HL-60 (cell line): ENCODE measurements at regions not wholly inside any gene's neighbourhood (a gene's known extent, or its start where the extent isn't known, plus 50 kb on each side); places are given as distances from the start of the nearest gene placed in this dataset.

Source experiments
- GABPA ChIP-seq: IDR thresholded peaks from 2 replicates; pipeline ENCODE4 v1.6.1; 2012; ENCODE audit warnings: low read depth
- POLR2AphosphoS5 ChIP-seq: IDR thresholded peaks from 2 replicates; pipeline ENCODE4 v1.6.1; 2012; ENCODE audit warnings: low read depth
- SPI1 ChIP-seq: IDR thresholded peaks from 2 replicates; pipeline ENCODE4 v1.6.1; 2012; ENCODE audit warnings: low read depth, mild to moderate bottlenecking, borderline replicate concordance
- TF ChIP-seq, protein P1 (sequence below): IDR thresholded peaks from one replicate; pipeline ENCODE4 v1.5.1; 2011; ENCODE audit warnings: low read length, control low read depth, inconsistent platforms; ENCODE audit not compliant: insufficient read depth
- TF ChIP-seq, protein P2 (sequence below): IDR thresholded peaks from 2 replicates; pipeline ENCODE4 v1.6.1; 2012; ENCODE audit warnings: low read depth; ENCODE audit not compliant: insufficient replicate concordance

DNA sequence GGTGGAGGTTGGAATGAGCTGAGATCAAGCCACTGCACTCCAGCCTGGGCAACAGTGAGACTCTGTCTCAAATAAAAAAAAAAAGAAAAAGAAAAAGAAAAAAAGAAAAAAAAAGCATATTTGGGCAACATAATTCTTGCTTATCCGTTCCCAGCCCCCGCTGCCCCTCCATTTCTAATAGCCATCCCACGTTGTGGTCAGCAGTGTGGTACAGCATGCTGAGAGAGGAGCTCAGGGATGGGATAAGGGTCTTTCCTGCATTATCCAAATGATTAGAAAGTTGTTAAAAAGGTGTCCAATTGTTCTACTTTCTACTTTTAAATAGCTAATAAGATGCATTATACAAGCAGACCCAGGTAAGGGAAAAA, 104.9 kb upstream of the ZNF92 start:
- TF ChIP-seq, protein P1, sequence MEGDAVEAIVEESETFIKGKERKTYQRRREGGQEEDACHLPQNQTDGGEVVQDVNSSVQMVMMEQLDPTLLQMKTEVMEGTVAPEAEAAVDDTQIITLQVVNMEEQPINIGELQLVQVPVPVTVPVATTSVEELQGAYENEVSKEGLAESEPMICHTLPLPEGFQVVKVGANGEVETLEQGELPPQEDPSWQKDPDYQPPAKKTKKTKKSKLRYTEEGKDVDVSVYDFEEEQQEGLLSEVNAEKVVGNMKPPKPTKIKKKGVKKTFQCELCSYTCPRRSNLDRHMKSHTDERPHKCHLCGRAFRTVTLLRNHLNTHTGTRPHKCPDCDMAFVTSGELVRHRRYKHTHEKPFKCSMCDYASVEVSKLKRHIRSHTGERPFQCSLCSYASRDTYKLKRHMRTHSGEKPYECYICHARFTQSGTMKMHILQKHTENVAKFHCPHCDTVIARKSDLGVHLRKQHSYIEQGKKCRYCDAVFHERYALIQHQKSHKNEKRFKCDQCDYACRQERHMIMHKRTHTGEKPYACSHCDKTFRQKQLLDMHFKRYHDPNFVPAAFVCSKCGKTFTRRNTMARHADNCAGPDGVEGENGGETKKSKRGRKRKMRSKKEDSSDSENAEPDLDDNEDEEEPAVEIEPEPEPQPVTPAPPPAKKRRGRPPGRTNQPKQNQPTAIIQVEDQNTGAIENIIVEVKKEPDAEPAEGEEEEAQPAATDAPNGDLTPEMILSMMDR, result no peak
- TF ChIP-seq GABPA (no peak), POLR2AphosphoS5 (no peak), SPI1 (no peak)
- TF ChIP-seq, protein P2, sequence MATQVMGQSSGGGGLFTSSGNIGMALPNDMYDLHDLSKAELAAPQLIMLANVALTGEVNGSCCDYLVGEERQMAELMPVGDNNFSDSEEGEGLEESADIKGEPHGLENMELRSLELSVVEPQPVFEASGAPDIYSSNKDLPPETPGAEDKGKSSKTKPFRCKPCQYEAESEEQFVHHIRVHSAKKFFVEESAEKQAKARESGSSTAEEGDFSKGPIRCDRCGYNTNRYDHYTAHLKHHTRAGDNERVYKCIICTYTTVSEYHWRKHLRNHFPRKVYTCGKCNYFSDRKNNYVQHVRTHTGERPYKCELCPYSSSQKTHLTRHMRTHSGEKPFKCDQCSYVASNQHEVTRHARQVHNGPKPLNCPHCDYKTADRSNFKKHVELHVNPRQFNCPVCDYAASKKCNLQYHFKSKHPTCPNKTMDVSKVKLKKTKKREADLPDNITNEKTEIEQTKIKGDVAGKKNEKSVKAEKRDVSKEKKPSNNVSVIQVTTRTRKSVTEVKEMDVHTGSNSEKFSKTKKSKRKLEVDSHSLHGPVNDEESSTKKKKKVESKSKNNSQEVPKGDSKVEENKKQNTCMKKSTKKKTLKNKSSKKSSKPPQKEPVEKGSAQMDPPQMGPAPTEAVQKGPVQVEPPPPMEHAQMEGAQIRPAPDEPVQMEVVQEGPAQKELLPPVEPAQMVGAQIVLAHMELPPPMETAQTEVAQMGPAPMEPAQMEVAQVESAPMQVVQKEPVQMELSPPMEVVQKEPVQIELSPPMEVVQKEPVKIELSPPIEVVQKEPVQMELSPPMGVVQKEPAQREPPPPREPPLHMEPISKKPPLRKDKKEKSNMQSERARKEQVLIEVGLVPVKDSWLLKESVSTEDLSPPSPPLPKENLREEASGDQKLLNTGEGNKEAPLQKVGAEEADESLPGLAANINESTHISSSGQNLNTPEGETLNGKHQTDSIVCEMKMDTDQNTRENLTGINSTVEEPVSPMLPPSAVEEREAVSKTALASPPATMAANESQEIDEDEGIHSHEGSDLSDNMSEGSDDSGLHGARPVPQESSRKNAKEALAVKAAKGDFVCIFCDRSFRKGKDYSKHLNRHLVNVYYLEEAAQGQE, result no peak
